ENCODE measurements at regions not wholly inside any gene's neighbourhood (a gene's known extent, or its start where the extent isn't known, plus 50 kb on each side); places are given as distances from the start of the nearest gene placed in this dataset.

GRCh38 chr3:171936191-171936841 lies 93.2 kb downstream of the TMEM212 start:
- Histone ChIP-seq H3K27ac (ENCODE audit: low read length) (no peak overlapping the region), H3K79me2 (ENCODE audit: low read length) (no peaks in the 10 kb centered on the region), H3K9me2 (replicated peaks; ENCODE audit: insufficient read depth, low read length) (no peaks in the 10 kb centered on the region), H3K4me1 (ENCODE audit: low read length) (no peaks in the 10 kb centered on the region), H3K9me3 (replicated peaks; ENCODE audit: insufficient read depth, low read length) (no peaks in the 10 kb centered on the region), H2AFZ (ENCODE audit: low read length) (no peak overlapping the region), H3K9ac (ENCODE audit: low read length) (no peak overlapping the region), H3K36me3 (replicated peaks; ENCODE audit: insufficient read depth, low read length) (no peaks in the 10 kb centered on the region), H3F3A (ENCODE audit: insufficient read depth, low read length) (no peaks in the 10 kb centered on the region), H3K27me3 (replicated peaks; ENCODE audit: insufficient read depth, low read length) (no peaks in the 10 kb centered on the region), H4K20me1 (ENCODE audit: insufficient read depth, low read length) (no peaks in the 10 kb centered on the region), H3K4me3 (ENCODE audit: low read length) (no peak overlapping the region), H3K4me2 (ENCODE audit: low read depth, low read length) (no peak overlapping the region)
- TF ChIP-seq EZH2 (optimal IDR thresholded peaks at IDR 0.05; ENCODE audit: low read depth, low read length) (no peak), EZH2phosphoT487 (IDR thresholded peaks at IDR 0.05; ENCODE audit: low read length) (no peak), CTCF (IDR thresholded peaks at IDR 0.05; ENCODE audit: low read length) (no peak)
- no peak for DNase-seq

- no peak overlapping the region for H3K27ac ChIP-seq (ENCODE audit: low read length)
- H3K9me2 ChIP-seq (replicated peaks; ENCODE audit: insufficient read depth, low read length), result no peaks in the 10 kb centered on the region
- H3K4me1 ChIP-seq (ENCODE audit: low read length), result no peaks in the 10 kb centered on the region
- H3K4me2 ChIP-seq (ENCODE audit: low read depth, low read length), result no peak overlapping the region
- DNase-seq, result no peak
- H3K27me3 ChIP-seq (replicated peaks; ENCODE audit: insufficient read depth, low read length), result no peaks in the 10 kb centered on the region
- no peaks in the 10 kb centered on the region for H3K9me3 ChIP-seq (replicated peaks; ENCODE audit: insufficient read depth, low read length)
- H3F3A ChIP-seq (ENCODE audit: insufficient read depth, low read length), result no peaks in the 10 kb centered on the region
- H2AFZ ChIP-seq (ENCODE audit: low read length), result no peak overlapping the region
- H3K36me3 ChIP-seq (replicated peaks; ENCODE audit: insufficient read depth, low read length), result no peaks in the 10 kb centered on the region
- no peak overlapping the region for H3K9ac ChIP-seq (ENCODE audit: low read length)
- H3K4me3 ChIP-seq (ENCODE audit: low read length), result no peak overlapping the region
- no peaks in the 10 kb centered on the region for H4K20me1 ChIP-seq (ENCODE audit: insufficient read depth, low read length)
- H3K79me2 ChIP-seq (ENCODE audit: low read length), result no peaks in the 10 kb centered on the region
- TF ChIP-seq EZH2 (optimal IDR thresholded peaks at IDR 0.05; ENCODE audit: low read depth, low read length) (no peak), CTCF (IDR thresholded peaks at IDR 0.05; ENCODE audit: low read length) (no peak), EZH2phosphoT487 (IDR thresholded peaks at IDR 0.05; ENCODE audit: low read length) (no peak)
Measured at GRCh38 chr3:171939578-171939977, 96.4 kb downstream of the TMEM212 start.

- Histone ChIP-seq H2AFZ (ENCODE audit: low read length) (no peak overlapping the region), H3K9ac (ENCODE audit: low read length) (no peak overlapping the region), H3K4me2 (ENCODE audit: low read depth, low read length) (no peak overlapping the region), H3K9me2 (replicated peaks; ENCODE audit: insufficient read depth, low read length) (no peaks in the 10 kb centered on the region), H4K20me1 (ENCODE audit: insufficient read depth, low read length) (no peaks in the 10 kb centered on the region), H3K27me3 (replicated peaks; ENCODE audit: insufficient read depth, low read length) (no peaks in the 10 kb centered on the region), H3K36me3 (replicated peaks; ENCODE audit: insufficient read depth, low read length) (no peaks in the 10 kb centered on the region), H3K4me1 (ENCODE audit: low read length) (no peaks in the 10 kb centered on the region), H3K9me3 (replicated peaks; ENCODE audit: insufficient read depth, low read length) (no peaks in the 10 kb centered on the region), H3F3A (ENCODE audit: insufficient read depth, low read length) (no peaks in the 10 kb centered on the region), H3K27ac (ENCODE audit: low read length) (no peak overlapping the region), H3K4me3 (ENCODE audit: low read length) (no peak overlapping the region), H3K79me2 (ENCODE audit: low read length) (no peaks in the 10 kb centered on the region)
- no peak for TF ChIP-seq CTCF (IDR thresholded peaks at IDR 0.05; ENCODE audit: low read length)
- no peak for TF ChIP-seq EZH2 (optimal IDR thresholded peaks at IDR 0.05; ENCODE audit: low read depth, low read length)
- TF ChIP-seq EZH2phosphoT487 (IDR thresholded peaks at IDR 0.05; ENCODE audit: low read length), result no peak
- no peak for DNase-seq
Measured at GRCh38 chr3:171940151-171940649, 97.1 kb downstream of the TMEM212 start.
